NB4 (cell line): ENCODE measurements at regions not wholly inside any gene's neighbourhood (a gene's known extent, or its start where the extent isn't known, plus 50 kb on each side); places are given as distances from the start of the nearest gene placed in this dataset.

Experiments used
- DNase-seq: peaks from one replicate; pipeline ENCODE4 v3.0.0; 2010; ENCODE audit warnings: low read depth
- H3K4me3 ChIP-seq: one replicate; pipeline ENCODE4 v1.5.1; 2011; ENCODE audit warnings: mild to moderate bottlenecking, low read depth, low read length, moderate library complexity
- CTCF ChIP-seq: IDR thresholded peaks from one replicate; pipeline ENCODE4 v1.5.1; 2012; ENCODE audit warnings: low read depth, low read length
- MAX ChIP-seq: IDR thresholded peaks from 2 replicates; pipeline ENCODE4 v1.6.1; 2011; ENCODE audit warnings: low read depth, low read length
- MYC ChIP-seq: IDR thresholded peaks from 2 replicates; pipeline ENCODE4 v1.6.1; 2011; ENCODE audit warnings: low read depth, low read length
- POLR2A ChIP-seq: IDR thresholded peaks from 2 replicates; pipeline ENCODE4 v1.6.1; 2011; ENCODE audit warnings: mild to moderate bottlenecking; ENCODE audit not compliant: insufficient read length; ENCODE audit errors: extremely low read depth

- no peak for TF ChIP-seq CTCF
- no peak for TF ChIP-seq POLR2A
- no peak overlapping the region for H3K4me3 ChIP-seq
- DNase-seq: no peak
Measured at GRCh38 chr4:153090181-153090580, 114.1 kb upstream of the TRIM2 start.

- TF ChIP-seq POLR2A: no peak
- TF ChIP-seq MYC: no peak
- TF ChIP-seq MAX: no peak
- no peak for TF ChIP-seq CTCF
- DNase-seq: no peak
- no peak overlapping the region for H3K4me3 ChIP-seq
Measured at GRCh38 chr4:153090670-153091385, 113.4 kb upstream of the TRIM2 start.

- no peak overlapping the region for H3K4me3 ChIP-seq
- TF ChIP-seq MYC (no peak), CTCF (no peak), MAX (no peak), POLR2A (no peak)
- no peak for DNase-seq
Measured at GRCh38 chr4:153093396-153093795, 110.8 kb upstream of the TRIM2 start.

- H3K4me3 ChIP-seq: no peak overlapping the region
- no peak for TF ChIP-seq MAX
- no peak for TF ChIP-seq POLR2A
- DNase-seq: no peak
Measured at GRCh38 chr4:153093802-153094201, 110.4 kb upstream of the TRIM2 start.

GRCh38 chr4:153094435-153094834 lies 109.8 kb upstream of the TRIM2 start:
- no peak for TF ChIP-seq POLR2A
- no peak for TF ChIP-seq MAX
- no peak for TF ChIP-seq MYC
- no peak for TF ChIP-seq CTCF
- DNase-seq: no peak
- no peak overlapping the region for H3K4me3 ChIP-seq

GRCh38 chr4:153095448-153096204 lies 108.6 kb upstream of the TRIM2 start:
- DNase-seq: no peak

More at GRCh38 chr4:153095448-153096204, 108.6 kb upstream of the TRIM2 start:
- H3K4me3 ChIP-seq: no peak overlapping the region
- no peak for TF ChIP-seq MAX
- no peak for TF ChIP-seq CTCF
- TF ChIP-seq POLR2A: no peak
- TF ChIP-seq MYC: no peak
